H1 (cell line): ENCODE measurements at regions not wholly inside any gene's neighbourhood (a gene's known extent, or its start where the extent isn't known, plus 50 kb on each side); places are given as distances from the start of the nearest gene placed in this dataset.

Source experiments
- CTCF ChIA-PET: fragments of 300-600 bp; sonication (Branson Sonifier 250); formaldehyde crosslinking; loops from one replicate; lab custom pipeline; 2021; ENCODE audit not compliant: partially characterized antibody; lab: Charles Lee
- POLR2A ChIA-PET: fragments of 300-600 bp; sonication (Branson Sonifier 250); formaldehyde crosslinking; loops from one replicate; lab custom pipeline; 2021; ENCODE audit warnings: inconsistent platforms; ENCODE audit not compliant: partially characterized antibody; lab: Charles Lee
- DNase-seq, 2 experiments: peaks; one replicate each; pipeline versions ENCODE4 v3.0.0 to v3.0.0-alpha.2; 2010 to 2022; ENCODE audit warnings: low spot score in 2 of 2, low read depth in 1 of 2, mixed read lengths in 1 of 2
- FAIRE-seq: peaks from 2 replicates; lab custom pipeline; 2011; peaks lifted over from hg19 to GRCh38; lab: Jason Lieb, UNC
- H2AFZ ChIP-seq: 2 replicates; pipeline ENCODE4 v1.8.1; 2012; ENCODE audit warnings: low read length, inconsistent platforms
- H2AK5ac ChIP-seq: 2 replicates; pipeline ENCODE4 v1.6.1; 2013; ENCODE audit warnings: low read depth, low read length
- H2BK120ac ChIP-seq: replicated peaks from 2 replicates; pipeline ENCODE3; 2013; ENCODE audit warnings: low read depth, low read length, inconsistent platforms
- H2BK12ac ChIP-seq: 2 replicates; pipeline ENCODE4 v1.6.1; 2013; ENCODE audit warnings: low read depth, low read length
- H2BK15ac ChIP-seq: 2 replicates; pipeline ENCODE4 v1.6.1; 2013; ENCODE audit warnings: low read length
- H2BK20ac ChIP-seq: 2 replicates; pipeline ENCODE4 v1.6.1; 2013; ENCODE audit warnings: low read length
- H2BK5ac ChIP-seq: 2 replicates; pipeline ENCODE4 v1.6.1; 2013; ENCODE audit warnings: low read depth, low read length
- H3K14ac ChIP-seq: 2 replicates; pipeline ENCODE4 v1.6.1; 2013; ENCODE audit warnings: inconsistent platforms; ENCODE audit not compliant: insufficient read length
- H3K18ac ChIP-seq: 2 replicates; pipeline ENCODE4 v1.6.1; 2013; ENCODE audit warnings: low read length; ENCODE audit errors: extremely low read depth
- H3K23ac ChIP-seq: 2 replicates; pipeline ENCODE4 v1.6.1; 2013; ENCODE audit warnings: inconsistent platforms; ENCODE audit not compliant: insufficient read length
- H3K23me2 ChIP-seq: 2 replicates; pipeline ENCODE4 v1.6.1; 2013; ENCODE audit warnings: low read depth, low read length
- H3K27ac ChIP-seq: 2 replicates; pipeline ENCODE4 v1.6.1; 2011; ENCODE audit warnings: low read depth, low read length, inconsistent platforms
- H3K27me3 ChIP-seq, 4 experiments: replicated peaks in 1 of 4; 1 replicate in 1 of 4; 2 replicates in 3 of 4; pipeline versions ENCODE4 v1.6.1 to v1.8.1; 2011 to 2013; ENCODE audit warnings: low read length in 3 of 4, mild to moderate bottlenecking in 3 of 4, inconsistent platforms in 2 of 4, mixed read lengths in 2 of 4, moderate library complexity in 1 of 4; ENCODE audit not compliant: control insufficient read depth in 3 of 4, insufficient read depth in 3 of 4; ENCODE audit errors: extremely low read depth in 1 of 4
- H3K36me3 ChIP-seq, 4 experiments: 2 replicates each; pipeline versions ENCODE4 v1.6.1 to v1.8.1; 2011 to 2013; ENCODE audit warnings: mild to moderate bottlenecking in 4 of 4, low read length in 3 of 4, moderate library complexity in 2 of 4, control low read depth in 1 of 4, inconsistent platforms in 1 of 4; ENCODE audit not compliant: insufficient read depth in 4 of 4, control insufficient read depth in 2 of 4
- H3K4ac ChIP-seq: replicated peaks from 2 replicates; pipeline ENCODE3; 2013; ENCODE audit warnings: low read length, low read depth, mixed read lengths, inconsistent platforms; ENCODE audit not compliant: insufficient read length
- H3K4me1 ChIP-seq, 4 experiments: replicated peaks in 1 of 4; 1 replicate in 1 of 4; 2 replicates in 3 of 4; pipeline versions ENCODE4 v1.6.1 to v1.8.1; 2011 to 2013; ENCODE audit warnings: low read length in 3 of 4, inconsistent platforms in 2 of 4, mixed read lengths in 1 of 4; ENCODE audit not compliant: insufficient read depth in 4 of 4, control insufficient read depth in 3 of 4
- H3K4me2 ChIP-seq, 2 experiments: 2 replicates each; pipeline versions ENCODE4 v1.6.1 to v1.8.1; 2011 to 2013; ENCODE audit warnings: low read depth in 2 of 2, low read length in 2 of 2, control low read depth in 1 of 2, inconsistent platforms in 1 of 2, mild to moderate bottlenecking in 1 of 2; ENCODE audit not compliant: insufficient read depth in 1 of 2
- H3K4me3 ChIP-seq, 4 experiments: fragments of 200-600, 300-600 bp in 1 of 4; sonication (generic), shearing (Covaris generic), sonication (Bioruptor Twin) in 1 of 4; 2 replicates each; pipeline versions ENCODE4 v1.5.1 to v1.8.1; 2011 to 2016; ENCODE audit warnings: low read length in 4 of 4, low read depth in 3 of 4, control low read depth in 2 of 4, inconsistent platforms in 2 of 4, mild to moderate bottlenecking in 2 of 4, mixed read lengths in 1 of 4, moderate library complexity in 1 of 4; ENCODE audit not compliant: insufficient read depth in 2 of 4; ENCODE audit errors: extremely low read depth in 1 of 4
- H3K56ac ChIP-seq: replicated peaks from 2 replicates; pipeline ENCODE3; 2013; ENCODE audit warnings: low read depth, mild to moderate bottlenecking, mixed read lengths, low read length, inconsistent platforms; ENCODE audit not compliant: insufficient read length
- H3K79me1 ChIP-seq: 2 replicates; pipeline ENCODE4 v1.6.1; 2013; ENCODE audit warnings: low read depth, low read length, control low read depth
- H3K79me2 ChIP-seq, 2 experiments: 2 replicates each; pipeline versions ENCODE4 v1.6.1 to v1.8.1; 2012 to 2013; ENCODE audit warnings: low read length in 2 of 2, mild to moderate bottlenecking in 2 of 2, inconsistent platforms in 1 of 2; ENCODE audit not compliant: insufficient read depth in 2 of 2, control insufficient read depth in 1 of 2
- H3K9ac ChIP-seq, 4 experiments: replicated peaks in 1 of 4; 1 replicate in 1 of 4; 2 replicates in 3 of 4; pipeline versions ENCODE4 v1.6.1 to v1.8.1; 2011 to 2013; ENCODE audit warnings: low read depth in 3 of 4, low read length in 3 of 4, control low read depth in 2 of 4, mild to moderate bottlenecking in 2 of 4, moderate library complexity in 2 of 4, inconsistent platforms in 1 of 4; ENCODE audit errors: extremely low read depth in 1 of 4
- H3K9me3 ChIP-seq, 2 experiments: 2 replicates each; pipeline versions ENCODE4 v1.6.1 to v1.8.1; 2012 to 2013; ENCODE audit warnings: mild to moderate bottlenecking in 2 of 2, moderate library complexity in 2 of 2, control low read depth in 1 of 2, inconsistent platforms in 1 of 2, low read depth in 1 of 2, low read length in 1 of 2, mixed read lengths in 1 of 2; ENCODE audit not compliant: insufficient read depth in 2 of 2
- H4K20me1 ChIP-seq, 2 experiments: replicated peaks in 1 of 2; 2 replicates each; pipeline versions ENCODE3 to v1.8.1; 2011 to 2013; ENCODE audit warnings: inconsistent platforms in 2 of 2, low read length in 2 of 2, mild to moderate bottlenecking in 1 of 2; ENCODE audit not compliant: insufficient read depth in 2 of 2, control insufficient read depth in 1 of 2
- H4K5ac ChIP-seq: 2 replicates; pipeline ENCODE4 v1.6.1; 2013; ENCODE audit warnings: low read length, low read depth, mixed read lengths, inconsistent platforms; ENCODE audit not compliant: insufficient read length
- H4K8ac ChIP-seq: 2 replicates; pipeline ENCODE4 v1.8.0; 2013; ENCODE audit warnings: mild to moderate bottlenecking, moderate library complexity, low read length, inconsistent platforms; ENCODE audit not compliant: insufficient read depth; ENCODE audit errors: extremely low read depth
- H4K91ac ChIP-seq: replicated peaks from 2 replicates; pipeline ENCODE3; 2013; ENCODE audit warnings: low read length, mixed read lengths, inconsistent platforms; ENCODE audit not compliant: insufficient read length
- BCL11A ChIP-seq, 2 experiments: IDR thresholded peaks; one replicate each; pipeline ENCODE4 v1.6.1; 2011; ENCODE audit warnings: low read depth in 2 of 2, low read length in 2 of 2, mild to moderate bottlenecking in 2 of 2
- EGR1 ChIP-seq: IDR thresholded peaks from 2 replicates; pipeline ENCODE4 v1.6.1; 2011; ENCODE audit warnings: low read depth, low read length, borderline replicate concordance
- HDAC6 ChIP-seq: IDR thresholded peaks from one replicate; pipeline ENCODE4 v1.7.1; 2012; ENCODE audit warnings: low read depth, mild to moderate bottlenecking, inconsistent platforms, low read length, moderate library complexity
- NRF1 ChIP-seq: IDR thresholded peaks from 2 replicates; pipeline ENCODE4 v1.6.1; 2011; ENCODE audit warnings: mild to moderate bottlenecking, low read depth, low read length, improper control_type of control experiment
- POLR2AphosphoS5 ChIP-seq: IDR thresholded peaks from 2 replicates; pipeline ENCODE4 v1.6.1; 2011; ENCODE audit warnings: low read depth, low read length
- RBBP5 ChIP-seq: IDR thresholded peaks from 2 replicates; pipeline ENCODE4 v1.7.1; 2012; ENCODE audit warnings: low read depth, mild to moderate bottlenecking, inconsistent platforms, low read length, moderate library complexity, borderline replicate concordance
- TCF12 ChIP-seq: IDR thresholded peaks from 2 replicates; pipeline ENCODE4 v1.6.1; 2011; ENCODE audit warnings: low read depth, mild to moderate bottlenecking, low read length
- whole genome bisulfite sequencing, 2 experiments: shearing (Covaris generic) in 1 of 2; methylation state at CpG; one replicate each; pipeline versions ENCODE4 v1.1.6 to v1.1.7; 2013 to 2015; ENCODE audit warnings: low lambda C conversion rate in 2 of 2, mixed read lengths in 2 of 2, inconsistent platforms in 1 of 2, low coverage in 1 of 2, missing lambda C conversion rate in 1 of 2; ENCODE audit not compliant: insufficient replicate concordance in 2 of 2, insufficient coverage in 1 of 2, insufficient read length in 1 of 2; ENCODE audit errors: extremely low coverage in 1 of 2, missing lambda C conversion rate in 1 of 2; 5-methylcytosine and 5-hydroxymethylcytosine counted together
- TF ChIP-seq, protein P1 (sequence below): IDR thresholded peaks from 2 replicates; pipeline ENCODE4 v1.6.1; 2012; ENCODE audit warnings: inconsistent platforms
- TF ChIP-seq, protein P2 (sequence below): IDR thresholded peaks from 2 replicates; pipeline ENCODE4 v1.6.1; 2011; ENCODE audit warnings: low read length, improper control_type of control experiment

DNA sequence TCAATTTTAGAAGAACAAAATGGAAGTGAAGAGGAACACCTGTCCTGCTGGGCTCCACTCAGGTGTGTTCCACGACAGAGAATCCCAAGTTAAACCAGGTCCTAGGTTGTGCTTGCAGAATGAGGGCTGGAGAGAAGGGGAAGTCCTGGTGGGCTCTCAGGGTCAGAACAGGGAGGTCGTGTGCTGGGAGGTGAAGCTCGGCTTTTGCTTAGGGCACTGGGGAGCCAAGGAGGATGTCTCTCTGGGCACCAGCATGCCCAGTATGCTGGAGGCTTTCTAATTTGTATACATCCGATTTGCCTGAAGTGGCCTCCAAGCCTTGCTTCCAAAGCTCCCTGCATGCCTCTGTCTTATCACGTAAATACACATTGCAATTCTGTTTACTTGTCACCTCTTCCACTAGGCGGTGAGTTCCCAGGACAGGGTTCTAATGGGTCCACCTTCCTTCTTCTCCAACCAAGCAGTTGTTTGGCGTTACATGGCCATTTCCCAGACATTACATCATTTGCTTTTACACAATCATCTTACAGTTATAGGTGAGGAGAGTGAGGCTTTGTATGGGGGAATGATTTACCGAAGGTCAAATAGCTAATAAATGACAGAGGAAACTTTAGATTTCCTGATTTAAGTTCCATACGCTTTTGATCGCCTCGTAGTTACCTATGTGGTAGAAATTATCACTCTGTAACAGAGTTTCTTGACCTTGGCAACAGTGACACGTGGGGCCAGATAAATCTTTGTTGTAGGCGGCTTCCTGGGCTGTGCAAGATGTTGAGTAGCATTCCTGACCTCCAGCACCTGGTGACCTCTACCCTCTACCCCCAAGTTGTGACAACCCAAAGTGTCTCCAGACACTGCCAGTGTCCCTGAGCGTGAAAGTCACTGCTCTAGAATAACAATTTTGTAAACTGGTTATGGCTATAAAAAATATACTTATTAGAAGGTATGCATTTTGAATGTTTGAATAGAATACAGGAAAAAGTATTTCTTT lies 901.5 kb downstream of the TBC1D22A start:
- Histone ChIP-seq H3K36me3 (no peaks in the 10 kb centered on the region), H3K4me1 (no peaks in the 10 kb centered on the region; a peak in 1 of 7 replicates), H2AK5ac (no peak overlapping the region), H3K23ac (no peak overlapping the region), H4K5ac (no peak overlapping the region), H3K14ac (no peak overlapping the region), H2BK15ac (no peak overlapping the region), H3K18ac (no peak overlapping the region), H2BK5ac (no peak overlapping the region), H3K23me2 (no peaks in the 10 kb centered on the region; the same call in 1 of the 2 replicates), H3K9ac (no peak overlapping the region), H3K79me2 (no peaks in the 10 kb centered on the region), H3K4me3 (no peak overlapping the region), H4K20me1 (no peaks in the 10 kb centered on the region), H3K4ac (no peak overlapping the region), H3K27ac (no peak overlapping the region), H3K79me1 (no peaks in the 10 kb centered on the region), H3K27me3 (peaks cover 0 to 12% (median 3%) of the 10 kb centered on the region in 4 experiments; a peak in 3 of 7 replicates), H2BK12ac (no peak overlapping the region), H3K9me3 (peaks cover 7 to 10% of the 10 kb centered on the region in 2 experiments; a peak in 3 of 4 replicates), H4K91ac (no peak overlapping the region), H3K4me2 (no peak overlapping the region)
- POLR2A ChIA-PET: no interaction called here
- CTCF ChIA-PET: interaction anchor here (0.8 to 1.0 kb wide), 2 partner anchors 9 to 49 kb away, joined by 3 read pairs; no protein-coding TSS in a partner anchor
- no peak for DNase-seq
- WGBS, 2 experiments: 88% methylated on average over 14 of the region's 14 CpGs; no CpG with 5 or more reads in 1 of the 2 experiments
- no peak for TF ChIP-seq RBBP5
- TF ChIP-seq, protein P1, sequence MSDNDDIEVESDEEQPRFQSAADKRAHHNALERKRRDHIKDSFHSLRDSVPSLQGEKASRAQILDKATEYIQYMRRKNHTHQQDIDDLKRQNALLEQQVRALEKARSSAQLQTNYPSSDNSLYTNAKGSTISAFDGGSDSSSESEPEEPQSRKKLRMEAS: no peak
- TF ChIP-seq BCL11A (IDR thresholded peaks at IDR 0.05; ENCODE audit: low read depth in 2 of 2, low read length in 2 of 2): no peak
- TF ChIP-seq NRF1: no peak
- no peak for TF ChIP-seq POLR2AphosphoS5
- TF ChIP-seq HDAC6: no peak
- TF ChIP-seq, protein P2, sequence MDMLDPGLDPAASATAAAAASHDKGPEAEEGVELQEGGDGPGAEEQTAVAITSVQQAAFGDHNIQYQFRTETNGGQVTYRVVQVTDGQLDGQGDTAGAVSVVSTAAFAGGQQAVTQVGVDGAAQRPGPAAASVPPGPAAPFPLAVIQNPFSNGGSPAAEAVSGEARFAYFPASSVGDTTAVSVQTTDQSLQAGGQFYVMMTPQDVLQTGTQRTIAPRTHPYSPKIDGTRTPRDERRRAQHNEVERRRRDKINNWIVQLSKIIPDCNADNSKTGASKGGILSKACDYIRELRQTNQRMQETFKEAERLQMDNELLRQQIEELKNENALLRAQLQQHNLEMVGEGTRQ: no peak
- TF ChIP-seq TCF12: no peak
- TF ChIP-seq EGR1: no peak
- TF ChIP-seq, all 59 proteins: peak for 0
- Histone ChIP-seq H2BK120ac (no peak overlapping the region), H3K56ac (no peak overlapping the region), H2BK20ac (no peak overlapping the region), H2AFZ (no peak overlapping the region), H4K8ac (no peak overlapping the region)
- no peak for FAIRE-seq
